ENCODE measurements at regions not wholly inside any gene's neighbourhood (a gene's known extent, or its start where the extent isn't known, plus 50 kb on each side); places are given as distances from the start of the nearest gene placed in this dataset.

- Mint-ChIP-seq H3K4me1 (no peaks in the 10 kb centered on the region), H3K27me3 (ENCODE audit: low read depth) (no peaks in the 10 kb centered on the region), H3K36me3 (ENCODE audit: low read depth) (no peaks in the 10 kb centered on the region), H3K9me3 (peaks cover 4% of the 10 kb centered on the region), H3K4me3 (no peak overlapping the region), H3K27ac (no peak overlapping the region)
- no peak for TF ChIP-seq CTCF (IDR thresholded peaks at IDR 0.05; ENCODE audit: unreplicated experiment in 3 of 3)
Measured at GRCh38 chr4:175339100-175339707, 421.0 kb downstream of the ADAM29 start.

GRCh38 chr4:175341203-175341755 lies 423.1 kb downstream of the ADAM29 start:
- no peak overlapping the region for H3K4me3 Mint-ChIP-seq
- TF ChIP-seq CTCF (IDR thresholded peaks at IDR 0.05; ENCODE audit: unreplicated experiment in 3 of 3), result no peak
- no peaks in the 10 kb centered on the region for H3K36me3 Mint-ChIP-seq (ENCODE audit: low read depth)
- H3K9me3 Mint-ChIP-seq, result peaks cover 5% of the 10 kb centered on the region
- no peaks in the 10 kb centered on the region for H3K27me3 Mint-ChIP-seq (ENCODE audit: low read depth)
- no peak overlapping the region for H3K27ac Mint-ChIP-seq
- no peaks in the 10 kb centered on the region for H3K4me1 Mint-ChIP-seq

- no peak for TF ChIP-seq CTCF (IDR thresholded peaks at IDR 0.05; ENCODE audit: unreplicated experiment in 3 of 3)
- Mint-ChIP-seq H3K4me1 (no peaks in the 10 kb centered on the region), H3K4me3 (no peak overlapping the region), H3K27ac (no peak overlapping the region), H3K36me3 (ENCODE audit: low read depth) (no peaks in the 10 kb centered on the region), H3K27me3 (ENCODE audit: low read depth) (no peaks in the 10 kb centered on the region), H3K9me3 (peaks cover 5% of the 10 kb centered on the region)
Measured at GRCh38 chr4:175346376-175346775, 428.2 kb downstream of the ADAM29 start.

- Mint-ChIP-seq H3K4me3 (no peak overlapping the region), H3K9me3 (no peaks in the 10 kb centered on the region), H3K4me1 (no peaks in the 10 kb centered on the region), H3K27ac (no peak overlapping the region), H3K36me3 (ENCODE audit: low read depth) (no peaks in the 10 kb centered on the region), H3K27me3 (ENCODE audit: low read depth) (no peaks in the 10 kb centered on the region)
- no peak for TF ChIP-seq CTCF (IDR thresholded peaks at IDR 0.05; ENCODE audit: unreplicated experiment in 3 of 3)
Measured at GRCh38 chr4:175350246-175350645, 432.1 kb downstream of the ADAM29 start.

GRCh38 chr4:175351473-175351872 lies 433.3 kb downstream of the ADAM29 start:
- no peak for TF ChIP-seq CTCF (IDR thresholded peaks at IDR 0.05; ENCODE audit: unreplicated experiment in 3 of 3)
- Mint-ChIP-seq H3K36me3 (ENCODE audit: low read depth) (no peaks in the 10 kb centered on the region), H3K27me3 (ENCODE audit: low read depth) (no peaks in the 10 kb centered on the region), H3K9me3 (no peaks in the 10 kb centered on the region), H3K4me3 (no peak overlapping the region), H3K27ac (no peak overlapping the region), H3K4me1 (no peaks in the 10 kb centered on the region)

GRCh38 chr4:175369087-175369486 lies 443.0 kb downstream of the GPM6A start:
- Mint-ChIP-seq H3K4me1 (no peaks in the 10 kb centered on the region), H3K9me3 (no peaks in the 10 kb centered on the region), H3K4me3 (no peak overlapping the region), H3K27me3 (ENCODE audit: low read depth) (peaks cover under 1% of the 10 kb centered on the region), H3K27ac (no peak overlapping the region), H3K36me3 (ENCODE audit: low read depth) (no peaks in the 10 kb centered on the region)
- TF ChIP-seq CTCF (IDR thresholded peaks at IDR 0.05; ENCODE audit: unreplicated experiment in 3 of 3), result no peak

Measured in nephron (organoid).